Fibroblast of lung (primary cell): ENCODE measurements at regions not wholly inside any gene's neighbourhood (a gene's known extent, or its start where the extent isn't known, plus 50 kb on each side); places are given as distances from the start of the nearest gene placed in this dataset.

Experiments
- DNase-seq, 2 donors: peaks; one replicate each; pipeline versions ENCODE4 v3.0.0 to v3.0.0-alpha.2; 2010; ENCODE audit warnings: low read depth in 2 of 2
- H2AFZ ChIP-seq: 2 replicates; pipeline ENCODE4 v1.5.1; 2012; ENCODE audit warnings: low read length, control low read depth, inconsistent platforms
- H3K27ac ChIP-seq: 2 replicates; pipeline ENCODE4 v1.5.1; 2011; ENCODE audit warnings: low read length, control low read depth; ENCODE audit not compliant: insufficient read depth
- H3K27me3 ChIP-seq: 2 replicates; pipeline ENCODE4 v1.5.1; 2011; ENCODE audit warnings: mild to moderate bottlenecking, low read length; ENCODE audit not compliant: control insufficient read depth, insufficient read depth
- H3K36me3 ChIP-seq: 2 replicates; pipeline ENCODE4 v1.5.1; 2011; ENCODE audit warnings: low read length; ENCODE audit not compliant: control insufficient read depth, insufficient read depth
- H3K4me1 ChIP-seq: 2 replicates; pipeline ENCODE4 v1.5.1; 2011; ENCODE audit warnings: low read length; ENCODE audit not compliant: control insufficient read depth, insufficient read depth; ENCODE audit errors: extremely low read depth
- H3K4me2 ChIP-seq: 2 replicates; pipeline ENCODE4 v1.5.1; 2011; ENCODE audit warnings: low read length, control low read depth; ENCODE audit not compliant: insufficient read depth; ENCODE audit errors: extremely low read depth
- H3K4me3 ChIP-seq, 4 experiments: fragments of 200-600 bp in 1 of 4; sonication (generic) in 1 of 4; replicated peaks in 1 of 4; 2 replicates each; pipeline ENCODE4 v1.5.1; 2011 to 2016; ENCODE audit warnings: low read length in 4 of 4, low read depth in 3 of 4, mild to moderate bottlenecking in 3 of 4, control low read depth in 2 of 4, inconsistent platforms in 1 of 4, mixed read lengths in 1 of 4; ENCODE audit not compliant: insufficient read depth in 1 of 4; ENCODE audit errors: control extremely low read depth in 1 of 4
- H3K79me2 ChIP-seq: 2 replicates; pipeline ENCODE4 v1.5.1; 2012; ENCODE audit warnings: mild to moderate bottlenecking, low read length, inconsistent platforms; ENCODE audit not compliant: control insufficient read depth, insufficient read depth
- H3K9ac ChIP-seq: 2 replicates; pipeline ENCODE4 v1.5.1; 2011; ENCODE audit warnings: mild to moderate bottlenecking, low read length, control low read depth; ENCODE audit not compliant: insufficient read depth
- H3K9me3 ChIP-seq: 2 replicates; pipeline ENCODE4 v1.5.1; 2012; ENCODE audit warnings: low read depth, low read length; ENCODE audit not compliant: control insufficient read depth, insufficient read depth
- H4K20me1 ChIP-seq: 2 replicates; pipeline ENCODE4 v1.5.1; 2011; ENCODE audit warnings: low read length; ENCODE audit not compliant: control insufficient read depth, insufficient read depth; ENCODE audit errors: extremely low read depth
- EZH2 ChIP-seq: IDR thresholded peaks from 2 replicates; pipeline ENCODE4 v1.5.1; 2012; ENCODE audit warnings: low read length, control low read depth, mild to moderate bottlenecking; ENCODE audit errors: missing control alignments
- TF ChIP-seq, protein P1 (sequence below), 2 donors: IDR thresholded peaks in 1 of 2; conservative IDR thresholded peaks in 1 of 2; 1 replicate in 1 of 2; 2 replicates in 1 of 2; pipeline ENCODE4 v1.5.1; 2011 to 2012; ENCODE audit warnings: low read length in 2 of 2, control low read depth in 1 of 2, inconsistent platforms in 1 of 2, low read depth in 1 of 2, mild to moderate bottlenecking in 1 of 2

DNA sequence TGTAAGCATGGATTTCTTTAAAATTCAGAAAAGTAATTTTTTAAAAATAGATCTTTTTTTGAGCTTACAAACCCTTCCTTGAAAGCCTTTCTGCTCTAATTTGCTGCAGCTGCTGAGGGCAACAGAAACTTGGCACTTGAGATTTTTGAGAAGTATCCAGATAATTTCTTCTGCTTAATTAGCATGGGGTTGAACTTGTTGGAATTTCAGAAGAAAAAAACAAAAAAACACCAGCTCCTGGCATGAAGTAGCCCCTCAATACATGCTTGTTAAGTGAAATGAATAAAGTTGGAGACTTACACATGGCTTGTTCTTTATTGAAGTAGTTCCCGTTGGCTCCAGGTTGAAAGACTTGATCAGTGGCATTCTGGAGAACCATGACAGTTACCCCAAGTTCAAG lies 331.4 kb upstream of the RAG2 start:
- no peak overlapping the region for H3K4me3 ChIP-seq
- no peaks in the 10 kb centered on the region for H3K27me3 ChIP-seq
- H3K9ac ChIP-seq, result no peak overlapping the region
- H3K36me3 ChIP-seq, result no peaks in the 10 kb centered on the region
- TF ChIP-seq EZH2, result no peak
- TF ChIP-seq, protein P1, sequence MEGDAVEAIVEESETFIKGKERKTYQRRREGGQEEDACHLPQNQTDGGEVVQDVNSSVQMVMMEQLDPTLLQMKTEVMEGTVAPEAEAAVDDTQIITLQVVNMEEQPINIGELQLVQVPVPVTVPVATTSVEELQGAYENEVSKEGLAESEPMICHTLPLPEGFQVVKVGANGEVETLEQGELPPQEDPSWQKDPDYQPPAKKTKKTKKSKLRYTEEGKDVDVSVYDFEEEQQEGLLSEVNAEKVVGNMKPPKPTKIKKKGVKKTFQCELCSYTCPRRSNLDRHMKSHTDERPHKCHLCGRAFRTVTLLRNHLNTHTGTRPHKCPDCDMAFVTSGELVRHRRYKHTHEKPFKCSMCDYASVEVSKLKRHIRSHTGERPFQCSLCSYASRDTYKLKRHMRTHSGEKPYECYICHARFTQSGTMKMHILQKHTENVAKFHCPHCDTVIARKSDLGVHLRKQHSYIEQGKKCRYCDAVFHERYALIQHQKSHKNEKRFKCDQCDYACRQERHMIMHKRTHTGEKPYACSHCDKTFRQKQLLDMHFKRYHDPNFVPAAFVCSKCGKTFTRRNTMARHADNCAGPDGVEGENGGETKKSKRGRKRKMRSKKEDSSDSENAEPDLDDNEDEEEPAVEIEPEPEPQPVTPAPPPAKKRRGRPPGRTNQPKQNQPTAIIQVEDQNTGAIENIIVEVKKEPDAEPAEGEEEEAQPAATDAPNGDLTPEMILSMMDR (conservative IDR thresholded peaks at IDR 0.05 in 1 of 2, IDR thresholded peaks at IDR 0.05 in 1 of 2; ENCODE audit: low read depth in 1 of 2, low read length in 2 of 2), result no peak
- H3K4me1 ChIP-seq, result no peaks in the 10 kb centered on the region
- H4K20me1 ChIP-seq, result no peaks in the 10 kb centered on the region
- no peaks in the 10 kb centered on the region for H3K79me2 ChIP-seq
- DNase-seq, result no peak
- no peak overlapping the region for H2AFZ ChIP-seq
- H3K27ac ChIP-seq, result no peak overlapping the region
- H3K4me2 ChIP-seq, result no peak overlapping the region
- no peaks in the 10 kb centered on the region for H3K9me3 ChIP-seq

GRCh38 chr11:36928621-36929020 lies 330.6 kb upstream of the RAG2 start:
- Histone ChIP-seq H3K4me3 (no peak overlapping the region), H2AFZ (no peak overlapping the region), H3K79me2 (no peaks in the 10 kb centered on the region), H3K9me3 (no peaks in the 10 kb centered on the region), H3K27me3 (no peaks in the 10 kb centered on the region), H4K20me1 (no peaks in the 10 kb centered on the region), H3K4me2 (no peak overlapping the region), H3K4me1 (no peaks in the 10 kb centered on the region), H3K36me3 (no peaks in the 10 kb centered on the region), H3K27ac (no peak overlapping the region), H3K9ac (no peak overlapping the region)
- no peak for TF ChIP-seq EZH2
- TF ChIP-seq, protein P1 (conservative IDR thresholded peaks at IDR 0.05 in 1 of 2, IDR thresholded peaks at IDR 0.05 in 1 of 2; ENCODE audit: low read depth in 1 of 2, low read length in 2 of 2), result no peak
- no peak for DNase-seq

DNA sequence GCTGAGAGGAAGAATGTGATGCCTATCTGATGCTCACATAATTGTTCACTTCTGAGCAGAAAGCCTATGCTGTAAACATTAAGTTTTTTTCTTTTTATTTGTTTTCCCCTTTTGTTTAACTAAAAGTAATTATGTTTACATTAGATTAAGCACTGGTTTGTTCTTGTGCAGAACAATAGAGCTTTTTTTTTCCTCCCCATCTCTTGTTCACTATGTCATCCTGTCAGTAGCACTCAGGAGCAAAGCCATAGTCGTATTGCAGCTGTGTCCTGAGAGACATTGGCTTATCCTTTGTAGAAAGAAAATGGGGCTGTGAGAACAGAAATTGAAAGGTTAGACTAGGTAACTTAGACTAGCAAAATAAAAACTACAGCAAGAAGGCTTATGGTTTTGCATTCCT lies 301.8 kb upstream of the RAG2 start:
- Histone ChIP-seq H3K27me3 (no peaks in the 10 kb centered on the region), H3K36me3 (no peaks in the 10 kb centered on the region), H4K20me1 (no peaks in the 10 kb centered on the region), H3K9ac (no peak overlapping the region), H3K79me2 (no peaks in the 10 kb centered on the region), H3K4me1 (no peaks in the 10 kb centered on the region), H3K4me3 (no peak overlapping the region), H3K4me2 (no peak overlapping the region), H3K9me3 (no peaks in the 10 kb centered on the region), H3K27ac (no peak overlapping the region), H2AFZ (no peak overlapping the region)
- no peak for DNase-seq
- TF ChIP-seq EZH2, result no peak
- TF ChIP-seq, protein P1 (conservative IDR thresholded peaks at IDR 0.05 in 1 of 2, IDR thresholded peaks at IDR 0.05 in 1 of 2; ENCODE audit: low read depth in 1 of 2, low read length in 2 of 2), result no peak
